HG02610 (cell line): ENCODE measurements at regions not wholly inside any gene's neighbourhood (a gene's known extent, or its start where the extent isn't known, plus 50 kb on each side); places are given as distances from the start of the nearest gene placed in this dataset.
"Not testable (repeated sequence)": the region's sequence is repeated elsewhere in the genome, so short reads cannot be mapped to it uniquely, and the experiment has no call there.

Experiments used
- ATAC-seq: cut with Tn5 transposase; IDR thresholded peaks from one replicate; pipeline ENCODE4 v1.9.1; 2021; ENCODE audit warnings: mild to moderate bottlenecking, moderate library complexity; ENCODE audit not compliant: unreplicated experiment

GRCh38 chr2:106010818-106011355 is 183.2 kb downstream of the UXS1 start:
- ATAC-seq, result no peak

GRCh38 chr2:106009096-106009495 is 185.0 kb downstream of the UXS1 start:
- ATAC-seq, result no peak

- no peak for ATAC-seq
These were observed 189.2 kb downstream of the UXS1 start for GRCh38 chr2:106004851-106005250.

- no peak for ATAC-seq
These were observed 194.7 kb downstream of the UXS1 start for GRCh38 chr2:105999211-105999989.

- no peak for ATAC-seq
These were observed 196.4 kb downstream of the UXS1 start for GRCh38 chr2:105997711-105998110.

- no peak for ATAC-seq
These were observed 203.5 kb downstream of the UXS1 start for GRCh38 chr2:105990624-105991023.

GRCh38 chr2:105989803-105990202 is 204.3 kb downstream of the UXS1 start:
- ATAC-seq, result not testable (repeated sequence)

GRCh38 chr2:105989070-105989469 is 205.0 kb downstream of the UXS1 start:
- ATAC-seq, result no peak

GRCh38 chr2:105977807-105978206 is 216.3 kb downstream of the UXS1 start:
- ATAC-seq, result no peak

- no peak for ATAC-seq
These were observed 216.9 kb downstream of the UXS1 start for GRCh38 chr2:105977212-105977611.

- ATAC-seq, result no peak
These were observed 219.3 kb downstream of the UXS1 start for GRCh38 chr2:105974812-105975211.

GRCh38 chr2:105972927-105973326 is 221.2 kb downstream of the UXS1 start:
- no peak for ATAC-seq

- ATAC-seq, result no peak
These were observed 221.9 kb downstream of the UXS1 start for GRCh38 chr2:105972246-105972645.

- no peak for ATAC-seq
These were observed 224.5 kb downstream of the UXS1 start for GRCh38 chr2:105969552-105969951.

GRCh38 chr2:105962221-105962620 is 217.5 kb downstream of the NCK2 start:
- no peak for ATAC-seq

GRCh38 chr2:105961599-105962146 is 217.0 kb downstream of the NCK2 start:
- no peak for ATAC-seq

GRCh38 chr2:105959357-105959756 is 214.6 kb downstream of the NCK2 start:
- ATAC-seq, result no peak

GRCh38 chr2:105954891-105955290 is 210.2 kb downstream of the NCK2 start:
- no peak for ATAC-seq

- ATAC-seq, result no peak
These were observed 209.2 kb downstream of the NCK2 start for GRCh38 chr2:105953942-105954341.

- no peak for ATAC-seq
These were observed 207.4 kb downstream of the NCK2 start for GRCh38 chr2:105952131-105952530.

- no peak for ATAC-seq
These were observed 206.6 kb downstream of the NCK2 start for GRCh38 chr2:105951384-105951694.

- ATAC-seq, result no peak
These were observed 206.0 kb downstream of the NCK2 start for GRCh38 chr2:105950521-105951383.
